ENCODE measurements at regions not wholly inside any gene's neighbourhood (a gene's known extent, or its start where the extent isn't known, plus 50 kb on each side); places are given as distances from the start of the nearest gene placed in this dataset.

DNA sequence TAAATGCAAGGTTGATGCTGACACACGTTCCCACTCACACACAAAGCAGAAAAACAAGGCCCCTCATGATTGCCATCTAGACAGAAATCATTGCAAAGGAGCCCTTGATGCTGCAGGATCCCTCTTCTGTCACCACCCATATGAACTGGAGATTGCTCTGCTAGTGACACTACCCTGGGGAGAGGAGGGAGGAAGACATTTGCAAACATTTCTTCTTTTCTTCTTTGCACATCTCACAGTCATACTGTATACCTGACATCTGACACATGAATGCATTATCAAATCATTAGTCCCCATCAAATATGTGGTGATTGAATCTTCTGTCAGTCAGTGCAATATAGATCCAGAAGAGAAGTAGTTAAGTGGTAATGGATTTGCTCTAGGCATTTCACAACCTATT, 208.5 kb upstream of the E2F7 start:
- no peak overlapping the region for H3K27ac Mint-ChIP-seq (ENCODE audit: low read depth, unreplicated experiment)
- H3K4me1 Mint-ChIP-seq (ENCODE audit: insufficient read depth, unreplicated experiment), result no peaks in the 10 kb centered on the region
- no peaks in the 10 kb centered on the region for H3K27me3 Mint-ChIP-seq (ENCODE audit: insufficient read depth, unreplicated experiment)
- no TSS peak for BruUV-seq (replicated peaks)
- ChIA-PET CTCF (interaction anchor here (1.1 kb wide), 1 partner anchor 50 kb away, joined by 3 read pairs; no protein-coding TSS in a partner anchor), POLR2A (no interaction called here)
- H3K4me3 Mint-ChIP-seq (ENCODE audit: unreplicated experiment), result no peak overlapping the region
- no peaks in the 10 kb centered on the region for H3K36me3 Mint-ChIP-seq (ENCODE audit: insufficient read depth, unreplicated experiment)
- intact Hi-C loops (cut with micrococcal nuclease), result no loop called here
- no peaks in the 10 kb centered on the region for H3K9me3 Mint-ChIP-seq (ENCODE audit: unreplicated experiment)
- TF ChIP-seq, protein P1, sequence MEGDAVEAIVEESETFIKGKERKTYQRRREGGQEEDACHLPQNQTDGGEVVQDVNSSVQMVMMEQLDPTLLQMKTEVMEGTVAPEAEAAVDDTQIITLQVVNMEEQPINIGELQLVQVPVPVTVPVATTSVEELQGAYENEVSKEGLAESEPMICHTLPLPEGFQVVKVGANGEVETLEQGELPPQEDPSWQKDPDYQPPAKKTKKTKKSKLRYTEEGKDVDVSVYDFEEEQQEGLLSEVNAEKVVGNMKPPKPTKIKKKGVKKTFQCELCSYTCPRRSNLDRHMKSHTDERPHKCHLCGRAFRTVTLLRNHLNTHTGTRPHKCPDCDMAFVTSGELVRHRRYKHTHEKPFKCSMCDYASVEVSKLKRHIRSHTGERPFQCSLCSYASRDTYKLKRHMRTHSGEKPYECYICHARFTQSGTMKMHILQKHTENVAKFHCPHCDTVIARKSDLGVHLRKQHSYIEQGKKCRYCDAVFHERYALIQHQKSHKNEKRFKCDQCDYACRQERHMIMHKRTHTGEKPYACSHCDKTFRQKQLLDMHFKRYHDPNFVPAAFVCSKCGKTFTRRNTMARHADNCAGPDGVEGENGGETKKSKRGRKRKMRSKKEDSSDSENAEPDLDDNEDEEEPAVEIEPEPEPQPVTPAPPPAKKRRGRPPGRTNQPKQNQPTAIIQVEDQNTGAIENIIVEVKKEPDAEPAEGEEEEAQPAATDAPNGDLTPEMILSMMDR (IDR thresholded peaks at IDR 0.05; ENCODE audit: unreplicated experiment), result no peak
- DNase-seq (ENCODE audit: unreplicated experiment), result no peak

DNA sequence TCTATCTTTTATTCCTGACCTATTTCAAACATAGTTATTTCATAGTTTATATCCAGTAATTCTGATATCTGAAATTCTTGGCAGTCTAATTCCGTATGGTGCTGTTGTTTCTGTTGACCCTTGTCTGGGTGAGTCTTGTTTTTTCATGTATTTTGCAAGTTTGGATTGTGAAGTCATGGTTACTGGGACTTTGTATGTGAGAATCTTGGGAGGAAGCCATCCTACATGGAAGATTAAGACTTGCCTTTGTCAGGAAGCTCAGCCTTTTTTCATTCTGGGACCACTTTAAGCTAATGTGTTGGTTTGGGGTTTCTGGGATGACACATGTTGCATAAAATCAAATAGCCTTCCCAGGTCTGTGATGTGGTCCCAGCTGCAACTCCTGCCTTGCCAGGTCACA, 191.6 kb upstream of the E2F7 start:
- no peak for DNase-seq (ENCODE audit: unreplicated experiment)

GRCh38 chr12:77253321-77253720, 188.0 kb upstream of the E2F7 start:
- Mint-ChIP-seq H3K4me1 (ENCODE audit: insufficient read depth, unreplicated experiment) (peaks cover 5% of the 10 kb centered on the region), H3K36me3 (ENCODE audit: insufficient read depth, unreplicated experiment) (no peaks in the 10 kb centered on the region), H3K27me3 (ENCODE audit: insufficient read depth, unreplicated experiment) (no peaks in the 10 kb centered on the region), H3K4me3 (ENCODE audit: unreplicated experiment) (no peak overlapping the region), H3K27ac (ENCODE audit: low read depth, unreplicated experiment) (no peak overlapping the region), H3K9me3 (ENCODE audit: unreplicated experiment) (no peaks in the 10 kb centered on the region)
- intact Hi-C loops (cut with micrococcal nuclease), result no loop called here
- ChIA-PET POLR2A (no interaction called here), CTCF (no interaction called here)
- BruUV-seq (replicated peaks), result no TSS peak
- no peak for DNase-seq (ENCODE audit: unreplicated experiment)
- TF ChIP-seq, protein P1 (IDR thresholded peaks at IDR 0.05; ENCODE audit: unreplicated experiment), result no peak

More for the DNA sequence above, 191.6 kb upstream of the E2F7 start:
- TF ChIP-seq, protein P1 (IDR thresholded peaks at IDR 0.05; ENCODE audit: unreplicated experiment), result no peak
- no peak overlapping the region for H3K27ac Mint-ChIP-seq (ENCODE audit: low read depth, unreplicated experiment)
- POLR2A ChIA-PET, result interaction anchor here (0.6 kb wide), 1 partner anchor 20 kb away, joined by 4 read pairs; no protein-coding TSS in a partner anchor
- H3K27me3 Mint-ChIP-seq (ENCODE audit: insufficient read depth, unreplicated experiment), result no peaks in the 10 kb centered on the region
- no peaks in the 10 kb centered on the region for H3K9me3 Mint-ChIP-seq (ENCODE audit: unreplicated experiment)
- intact Hi-C loops (cut with micrococcal nuclease), result no loop called here
- no TSS peak for BruUV-seq (replicated peaks)
- H3K4me1 Mint-ChIP-seq (ENCODE audit: insufficient read depth, unreplicated experiment), result peaks cover 5% of the 10 kb centered on the region
- no peak overlapping the region for H3K4me3 Mint-ChIP-seq (ENCODE audit: unreplicated experiment)
- CTCF ChIA-PET, result no interaction called here
- no peaks in the 10 kb centered on the region for H3K36me3 Mint-ChIP-seq (ENCODE audit: insufficient read depth, unreplicated experiment)

DNA sequence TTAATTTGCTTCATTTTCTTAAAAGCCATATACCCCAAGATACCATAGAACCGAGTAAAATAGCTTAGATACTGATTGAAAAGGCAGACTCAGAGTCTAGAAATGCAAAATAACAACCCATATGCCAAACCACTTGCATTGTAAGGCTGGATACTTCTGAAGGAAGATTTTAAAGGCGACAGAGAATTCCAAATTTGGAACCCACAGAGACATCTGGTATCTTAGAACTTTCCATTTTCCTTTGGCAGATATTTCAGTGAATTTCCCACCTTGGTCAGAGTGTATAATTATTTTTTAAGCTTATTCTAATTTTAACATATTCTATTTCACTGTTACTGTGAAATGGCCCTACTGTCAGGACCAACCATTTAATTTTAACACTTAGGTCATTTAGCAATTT, 186.4 kb upstream of the E2F7 start:
- Mint-ChIP-seq H3K4me3 (ENCODE audit: unreplicated experiment) (no peak overlapping the region), H3K4me1 (ENCODE audit: insufficient read depth, unreplicated experiment) (peaks cover 5% of the 10 kb centered on the region), H3K27ac (ENCODE audit: low read depth, unreplicated experiment) (no peak overlapping the region), H3K9me3 (ENCODE audit: unreplicated experiment) (no peaks in the 10 kb centered on the region), H3K27me3 (ENCODE audit: insufficient read depth, unreplicated experiment) (no peaks in the 10 kb centered on the region), H3K36me3 (ENCODE audit: insufficient read depth, unreplicated experiment) (no peaks in the 10 kb centered on the region)
- no TSS peak for BruUV-seq (replicated peaks)
- TF ChIP-seq, protein P1 (IDR thresholded peaks at IDR 0.05; ENCODE audit: unreplicated experiment), result no peak
- DNase-seq (ENCODE audit: unreplicated experiment), result no peak
- ChIA-PET POLR2A (no interaction called here), CTCF (no interaction called here)
- intact Hi-C loops (cut with micrococcal nuclease), result no loop called here
